HepG2 (cell line): ENCODE measurements at regions not wholly inside any gene's neighbourhood (a gene's known extent, or its start where the extent isn't known, plus 50 kb on each side); places are given as distances from the start of the nearest gene placed in this dataset.

Experiments used
- CBX5 ChIP-seq: sonication (generic); formaldehyde crosslinking; IDR thresholded peaks from 2 replicates; pipeline ENCODE4 v1.4.0; 2020; ENCODE audit warnings: missing genetic modification reagents, borderline replicate concordance
- DR1 ChIP-seq: sonication (generic); formaldehyde crosslinking; IDR thresholded peaks from 2 replicates; pipeline ENCODE4 v1.8.0; 2021; ENCODE audit warnings: mild to moderate bottlenecking, missing genetic modification reagents, inconsistent platforms
- EEA1 ChIP-seq: sonication (generic); formaldehyde crosslinking; IDR thresholded peaks from 2 replicates; pipeline ENCODE4 v1.5.1; 2020; ENCODE audit warnings: mild to moderate bottlenecking, missing genetic modification reagents, borderline replicate concordance
- EP300 ChIP-seq, 3 experiments: sonication (generic) in 1 of 3; formaldehyde crosslinking in 1 of 3; IDR thresholded peaks; 2 replicates each; pipeline versions ENCODE4 v1.5.1 to v1.6.1; 2011 to 2020; ENCODE audit warnings: low read depth in 2 of 3, low read length in 2 of 3, borderline replicate concordance in 1 of 3, improper control_type of control experiment in 1 of 3, mild to moderate bottlenecking in 1 of 3, missing genetic modification reagents in 1 of 3, moderate library complexity in 1 of 3
- FOXA3 ChIP-seq: IDR thresholded peaks from 2 replicates; pipeline ENCODE4 v1.6.1; 2016; ENCODE audit warnings: missing genetic modification reagents, missing compliant biosample characterization
- KAT8 ChIP-seq: IDR thresholded peaks from 2 replicates; pipeline ENCODE4 v1.6.1; 2016; ENCODE audit warnings: missing genetic modification reagents, missing compliant biosample characterization
- KLF11 ChIP-seq: IDR thresholded peaks from 2 replicates; pipeline ENCODE4 v1.6.1; 2016; ENCODE audit warnings: missing compliant biosample characterization
- NFKB2 ChIP-seq: sonication (generic); formaldehyde crosslinking; IDR thresholded peaks from 2 replicates; pipeline ENCODE4 v1.4.0; 2020; ENCODE audit warnings: missing genetic modification reagents, borderline replicate concordance
- NR2F2 ChIP-seq: IDR thresholded peaks from 2 replicates; pipeline ENCODE4 v1.6.1; 2012; ENCODE audit warnings: low read depth, inconsistent platforms, borderline replicate concordance
- POLR2A ChIP-seq, 2 experiments: IDR thresholded peaks; 2 replicates each; pipeline ENCODE4 v1.6.1; 2011; ENCODE audit warnings: low read depth in 2 of 2, low read length in 2 of 2, mild to moderate bottlenecking in 1 of 2, moderate library complexity in 1 of 2; ENCODE audit not compliant: insufficient read depth in 1 of 2
- SYNCRIP ChIP-seq: fragments of 200-400 bp; formaldehyde crosslinking; IDR thresholded peaks from 2 replicates; pipeline ENCODE4 v1.6.1; 2018; ENCODE audit warnings: mild to moderate bottlenecking, low read depth, low read length; ENCODE audit not compliant: insufficient read depth
- TP53 ChIP-seq: sonication (generic); formaldehyde crosslinking; conservative IDR thresholded peaks from 2 replicates; pipeline ENCODE4 v1.4.0; 2020; ENCODE audit warnings: missing genetic modification reagents
- YEATS4 ChIP-seq: sonication (generic); formaldehyde crosslinking; IDR thresholded peaks from 2 replicates; pipeline ENCODE4 v1.4.0; 2020; ENCODE audit warnings: missing genetic modification reagents, borderline replicate concordance
- ZIK1 ChIP-seq: sonication (generic); formaldehyde crosslinking; IDR thresholded peaks from 2 replicates; pipeline ENCODE4 v1.5.0; 2020; ENCODE audit warnings: mild to moderate bottlenecking, low read depth, missing genetic modification reagents, borderline replicate concordance
- ZMAT3 ChIP-seq: sonication (generic); formaldehyde crosslinking; conservative IDR thresholded peaks from 2 replicates; pipeline ENCODE4 v1.7.0; 2021; ENCODE audit warnings: missing genetic modification reagents
- ZNF557 ChIP-seq: sonication (generic); formaldehyde crosslinking; IDR thresholded peaks from 2 replicates; pipeline ENCODE4 v1.4.0; 2020; ENCODE audit warnings: missing genetic modification reagents
- TF ChIP-seq, protein P1 (sequence below): sonication (generic); formaldehyde crosslinking; IDR thresholded peaks from 2 replicates; pipeline ENCODE4 v1.4.0; 2020; ENCODE audit warnings: missing genetic modification reagents
- TF ChIP-seq, protein P2 (sequence below): sonication (generic); formaldehyde crosslinking; IDR thresholded peaks from 2 replicates; pipeline ENCODE4 v1.4.0; 2020; ENCODE audit warnings: mild to moderate bottlenecking, missing genetic modification reagents
- TF ChIP-seq, protein P3 (sequence below): sonication (generic); formaldehyde crosslinking; IDR thresholded peaks from 2 replicates; pipeline ENCODE4 v1.4.0; 2020; ENCODE audit warnings: mild to moderate bottlenecking, missing genetic modification reagents
- TF ChIP-seq, protein P4 (sequence below): sonication (generic); formaldehyde crosslinking; IDR thresholded peaks from 2 replicates; pipeline ENCODE4 v1.9.0; 2021; ENCODE audit warnings: missing genetic modification reagents, borderline replicate concordance

DNA sequence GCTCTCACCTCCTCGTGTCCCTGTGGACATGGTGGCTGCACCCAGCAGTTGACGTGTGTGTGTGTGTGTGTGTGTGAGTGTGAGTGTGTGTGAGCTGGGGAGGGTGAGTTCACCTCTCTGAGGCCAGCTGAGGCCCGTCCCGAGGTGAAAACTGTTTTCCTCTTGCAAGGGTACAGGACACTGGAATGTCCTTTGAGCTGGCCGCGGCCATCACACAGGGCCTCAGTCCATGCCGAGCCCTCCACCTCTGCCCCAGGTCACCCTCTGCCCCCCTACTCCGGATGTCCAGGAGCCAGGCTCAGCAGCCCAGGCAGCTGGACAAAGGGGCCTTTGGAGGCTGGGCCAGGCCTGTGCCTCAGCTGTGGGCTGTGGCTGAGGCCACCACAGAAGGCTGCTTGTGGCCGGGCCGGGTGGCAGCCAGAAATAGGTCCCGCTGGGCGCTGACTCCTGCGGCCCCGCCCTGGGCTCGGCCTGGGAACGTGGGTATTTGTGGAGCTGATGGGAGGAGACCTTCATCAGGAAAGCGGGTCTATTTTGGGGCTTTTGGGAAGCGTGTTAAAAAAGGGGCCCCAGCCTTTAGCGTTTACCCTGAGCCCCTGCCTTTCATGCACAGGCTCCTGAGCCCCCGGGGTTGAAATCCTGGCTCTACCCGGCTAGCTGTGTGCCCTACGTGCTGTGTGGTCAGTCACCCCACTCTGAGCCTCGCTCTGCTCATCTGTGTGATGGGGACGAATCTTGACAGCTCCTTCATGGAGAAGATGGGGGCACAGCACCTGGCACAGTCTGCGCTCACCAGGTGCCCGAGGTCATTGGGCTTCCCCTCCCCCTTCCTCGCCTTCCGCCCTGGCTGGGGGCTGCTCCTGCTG, 75.1 kb upstream of the IER5L start (continued):
- TF ChIP-seq, protein P1, sequence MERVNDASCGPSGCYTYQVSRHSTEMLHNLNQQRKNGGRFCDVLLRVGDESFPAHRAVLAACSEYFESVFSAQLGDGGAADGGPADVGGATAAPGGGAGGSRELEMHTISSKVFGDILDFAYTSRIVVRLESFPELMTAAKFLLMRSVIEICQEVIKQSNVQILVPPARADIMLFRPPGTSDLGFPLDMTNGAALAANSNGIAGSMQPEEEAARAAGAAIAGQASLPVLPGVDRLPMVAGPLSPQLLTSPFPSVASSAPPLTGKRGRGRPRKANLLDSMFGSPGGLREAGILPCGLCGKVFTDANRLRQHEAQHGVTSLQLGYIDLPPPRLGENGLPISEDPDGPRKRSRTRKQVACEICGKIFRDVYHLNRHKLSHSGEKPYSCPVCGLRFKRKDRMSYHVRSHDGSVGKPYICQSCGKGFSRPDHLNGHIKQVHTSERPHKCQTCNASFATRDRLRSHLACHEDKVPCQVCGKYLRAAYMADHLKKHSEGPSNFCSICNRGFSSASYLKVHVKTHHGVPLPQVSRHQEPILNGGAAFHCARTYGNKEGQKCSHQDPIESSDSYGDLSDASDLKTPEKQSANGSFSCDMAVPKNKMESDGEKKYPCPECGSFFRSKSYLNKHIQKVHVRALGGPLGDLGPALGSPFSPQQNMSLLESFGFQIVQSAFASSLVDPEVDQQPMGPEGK (CRISPR knock-in tag): peak; percentile 81
- TF ChIP-seq FOXA3 (CRISPR knock-in tag) (peak; percentile 28; the same call in 1 of the 2 replicates), EEA1 (CRISPR knock-in tag) (no peak), ZNF557 (CRISPR knock-in tag) (0 out of 2 replicates have a peak, but pooled peaks have one; percentile 42), CBX5 (CRISPR knock-in tag) (peak; percentile 35; the same call in 1 of the 2 replicates), EP300 (IDR thresholded peaks at IDR 0.05; ENCODE audit: low read depth in 2 of 2, low read length in 2 of 2) (0 out of 4 replicates have a peak, but pooled peaks of 1 of the 2 experiments have one; percentile 11), EP300 (CRISPR knock-in tag; IDR thresholded peaks at IDR 0.05; ENCODE audit: borderline replicate concordance) (peak; percentile 27; the same call in 1 of the 2 replicates), KAT8 (CRISPR knock-in tag) (no peak), NFKB2 (CRISPR knock-in tag) (peak; percentile 46; the same call in 1 of the 2 replicates), TP53 (CRISPR knock-in tag) (no peak), SYNCRIP (no peak), YEATS4 (CRISPR knock-in tag) (peak; percentile 36; the same call in 1 of the 2 replicates), ZMAT3 (CRISPR knock-in tag) (no peak), NR2F2 (0 out of 2 replicates have a peak, but pooled peaks have one; percentile 62), ZIK1 (no peak), POLR2A (IDR thresholded peaks at IDR 0.05; ENCODE audit: insufficient read depth in 1 of 2, low read depth in 2 of 2, low read length in 2 of 2) (no peak), KLF11 (CRISPR knock-in tag) (peak; percentile 18; the same call in 1 of the 2 replicates), DR1 (CRISPR knock-in tag) (no peak)
- TF ChIP-seq, protein P2, sequence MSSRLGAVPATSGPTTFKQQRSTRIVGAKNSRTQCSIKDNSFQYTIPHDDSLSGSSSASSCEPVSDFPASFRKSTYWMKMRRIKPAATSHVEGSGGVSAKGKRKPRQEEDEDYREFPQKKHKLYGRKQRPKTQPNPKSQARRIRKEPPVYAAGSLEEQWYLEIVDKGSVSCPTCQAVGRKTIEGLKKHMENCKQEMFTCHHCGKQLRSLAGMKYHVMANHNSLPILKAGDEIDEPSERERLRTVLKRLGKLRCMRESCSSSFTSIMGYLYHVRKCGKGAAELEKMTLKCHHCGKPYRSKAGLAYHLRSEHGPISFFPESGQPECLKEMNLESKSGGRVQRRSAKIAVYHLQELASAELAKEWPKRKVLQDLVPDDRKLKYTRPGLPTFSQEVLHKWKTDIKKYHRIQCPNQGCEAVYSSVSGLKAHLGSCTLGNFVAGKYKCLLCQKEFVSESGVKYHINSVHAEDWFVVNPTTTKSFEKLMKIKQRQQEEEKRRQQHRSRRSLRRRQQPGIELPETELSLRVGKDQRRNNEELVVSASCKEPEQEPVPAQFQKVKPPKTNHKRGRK (CRISPR knock-in tag): peak; percentile 50; the same call in 1 of the 2 replicates
- TF ChIP-seq, protein P3, sequence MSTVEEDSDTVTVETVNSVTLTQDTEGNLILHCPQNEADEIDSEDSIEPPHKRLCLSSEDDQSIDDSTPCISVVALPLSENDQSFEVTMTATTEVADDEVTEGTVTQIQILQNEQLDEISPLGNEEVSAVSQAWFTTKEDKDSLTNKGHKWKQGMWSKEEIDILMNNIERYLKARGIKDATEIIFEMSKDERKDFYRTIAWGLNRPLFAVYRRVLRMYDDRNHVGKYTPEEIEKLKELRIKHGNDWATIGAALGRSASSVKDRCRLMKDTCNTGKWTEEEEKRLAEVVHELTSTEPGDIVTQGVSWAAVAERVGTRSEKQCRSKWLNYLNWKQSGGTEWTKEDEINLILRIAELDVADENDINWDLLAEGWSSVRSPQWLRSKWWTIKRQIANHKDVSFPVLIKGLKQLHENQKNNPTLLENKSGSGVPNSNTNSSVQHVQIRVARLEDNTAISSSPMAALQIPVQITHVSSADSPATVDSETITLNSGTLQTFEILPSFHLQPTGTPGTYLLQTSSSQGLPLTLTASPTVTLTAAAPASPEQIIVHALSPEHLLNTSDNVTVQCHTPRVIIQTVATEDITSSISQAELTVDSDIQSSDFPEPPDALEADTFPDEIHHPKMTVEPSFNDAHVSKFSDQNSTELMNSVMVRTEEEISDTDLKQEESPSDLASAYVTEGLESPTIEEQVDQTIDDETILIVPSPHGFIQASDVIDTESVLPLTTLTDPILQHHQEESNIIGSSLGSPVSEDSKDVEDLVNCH (CRISPR knock-in tag): no peak
- TF ChIP-seq, protein P4, sequence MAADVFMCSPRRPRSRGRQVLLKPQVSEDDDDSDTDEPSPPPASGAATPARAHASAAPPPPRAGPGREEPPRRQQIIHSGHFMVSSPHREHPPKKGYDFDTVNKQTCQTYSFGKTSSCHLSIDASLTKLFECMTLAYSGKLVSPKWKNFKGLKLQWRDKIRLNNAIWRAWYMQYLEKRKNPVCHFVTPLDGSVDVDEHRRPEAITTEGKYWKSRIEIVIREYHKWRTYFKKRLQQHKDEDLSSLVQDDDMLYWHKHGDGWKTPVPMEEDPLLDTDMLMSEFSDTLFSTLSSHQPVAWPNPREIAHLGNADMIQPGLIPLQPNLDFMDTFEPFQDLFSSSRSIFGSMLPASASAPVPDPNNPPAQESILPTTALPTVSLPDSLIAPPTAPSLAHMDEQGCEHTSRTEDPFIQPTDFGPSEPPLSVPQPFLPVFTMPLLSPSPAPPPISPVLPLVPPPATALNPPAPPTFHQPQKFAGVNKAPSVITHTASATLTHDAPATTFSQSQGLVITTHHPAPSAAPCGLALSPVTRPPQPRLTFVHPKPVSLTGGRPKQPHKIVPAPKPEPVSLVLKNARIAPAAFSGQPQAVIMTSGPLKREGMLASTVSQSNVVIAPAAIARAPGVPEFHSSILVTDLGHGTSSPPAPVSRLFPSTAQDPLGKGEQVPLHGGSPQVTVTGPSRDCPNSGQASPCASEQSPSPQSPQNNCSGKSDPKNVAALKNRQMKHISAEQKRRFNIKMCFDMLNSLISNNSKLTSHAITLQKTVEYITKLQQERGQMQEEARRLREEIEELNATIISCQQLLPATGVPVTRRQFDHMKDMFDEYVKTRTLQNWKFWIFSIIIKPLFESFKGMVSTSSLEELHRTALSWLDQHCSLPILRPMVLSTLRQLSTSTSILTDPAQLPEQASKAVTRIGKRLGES (CRISPR knock-in tag): no peak
